GM18909 (cell line): ENCODE measurements at regions not wholly inside any gene's neighbourhood (a gene's known extent, or its start where the extent isn't known, plus 50 kb on each side); places are given as distances from the start of the nearest gene placed in this dataset.

Experiments used
- ATAC-seq: cut with Tn5 transposase; IDR thresholded peaks from one replicate; pipeline ENCODE4 v1.9.1; 2021; ENCODE audit warnings: mild to moderate bottlenecking; ENCODE audit not compliant: unreplicated experiment, poor library complexity

GRCh38 chr14:98470663-98471062 lies 801.3 kb downstream of the BCL11B start:
- ATAC-seq, result no peak

GRCh38 chr14:98474900-98475299 lies 797.1 kb downstream of the BCL11B start:
- no peak for ATAC-seq

- no peak for ATAC-seq
Observed at GRCh38 chr14:98477935-98478334, 794.1 kb downstream of the BCL11B start.

- ATAC-seq, result no peak
Observed at GRCh38 chr14:98489115-98489514, 782.9 kb downstream of the BCL11B start.

GRCh38 chr14:98494582-98494981 lies 777.4 kb downstream of the BCL11B start:
- ATAC-seq, result no peak

- no peak for ATAC-seq
Observed at GRCh38 chr14:98498019-98498885, 773.7 kb downstream of the BCL11B start.

GRCh38 chr14:98501335-98501734 lies 770.7 kb downstream of the BCL11B start:
- ATAC-seq, result no peak

GRCh38 chr14:98501836-98502235 lies 770.2 kb downstream of the BCL11B start:
- no peak for ATAC-seq

- ATAC-seq, result no peak
Observed at GRCh38 chr14:98503086-98503815, 768.7 kb downstream of the BCL11B start.

- no peak for ATAC-seq
Observed at GRCh38 chr14:98507264-98507663, 764.7 kb downstream of the BCL11B start.

GRCh38 chr14:98510392-98510791 lies 761.6 kb downstream of the BCL11B start:
- ATAC-seq, result no peak

GRCh38 chr14:98512501-98513251 lies 759.3 kb downstream of the BCL11B start:
- no peak for ATAC-seq

GRCh38 chr14:98513558-98513957 lies 758.4 kb downstream of the BCL11B start:
- ATAC-seq, result no peak

GRCh38 chr14:98514016-98514415 lies 758.0 kb downstream of the BCL11B start:
- ATAC-seq, result no peak

GRCh38 chr14:98536256-98536655 lies 735.7 kb downstream of the BCL11B start:
- no peak for ATAC-seq

- no peak for ATAC-seq
Observed at GRCh38 chr14:98542316-98542715, 729.7 kb downstream of the BCL11B start.

GRCh38 chr14:98543074-98543473 lies 728.9 kb downstream of the BCL11B start:
- ATAC-seq, result no peak

- ATAC-seq, result no peak
Observed at GRCh38 chr14:98544174-98544573, 727.8 kb downstream of the BCL11B start.

- no peak for ATAC-seq
Observed at GRCh38 chr14:98545181-98545580, 726.8 kb downstream of the BCL11B start.

GRCh38 chr14:98548071-98548686 lies 723.8 kb downstream of the BCL11B start:
- no peak for ATAC-seq
